Keratinocyte (primary cell): ENCODE measurements at regions not wholly inside any gene's neighbourhood (a gene's known extent, or its start where the extent isn't known, plus 50 kb on each side); places are given as distances from the start of the nearest gene placed in this dataset.

Experiments used
- EZH2 ChIP-seq: IDR thresholded peaks from one replicate; pipeline ENCODE4 v1.6.1; 2012; ENCODE audit warnings: inconsistent platforms, mild to moderate bottlenecking, low read length, moderate library complexity
- TF ChIP-seq, protein P1 (sequence below), 3 experiments: IDR thresholded peaks in 1 of 3; conservative IDR thresholded peaks in 1 of 3; optimal IDR thresholded peaks in 1 of 3; 2 replicates in 2 of 3; 3 replicates in 1 of 3; pipeline versions ENCODE3 to v1.5.1; 2011; ENCODE audit warnings: low read length in 3 of 3, mild to moderate bottlenecking in 3 of 3, moderate library complexity in 2 of 3, control low read depth in 1 of 3, inconsistent platforms in 1 of 3; ENCODE audit not compliant: insufficient read depth in 2 of 3; ENCODE audit errors: extremely low read depth in 1 of 3

DNA sequence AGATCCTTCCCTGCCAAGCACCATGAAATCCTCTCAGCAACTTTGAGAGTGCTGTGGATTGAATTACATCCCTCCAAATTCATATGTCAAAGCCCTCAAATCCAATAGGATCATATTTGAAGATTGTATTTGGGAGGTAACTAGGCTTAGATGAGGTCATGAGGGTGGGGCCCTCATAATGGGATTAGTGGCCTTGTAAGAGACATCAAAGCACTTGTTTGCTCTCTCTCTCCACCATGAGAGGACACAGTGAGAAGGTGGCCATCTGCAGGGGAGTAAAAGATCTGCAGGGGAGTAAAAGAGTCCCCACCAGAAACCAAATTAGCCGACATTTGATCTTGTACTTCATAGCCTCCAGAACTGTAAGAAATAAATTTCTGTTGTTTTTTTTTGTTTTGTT lies 298.2 kb downstream of the SAMD5 start:
- TF ChIP-seq, protein P1, sequence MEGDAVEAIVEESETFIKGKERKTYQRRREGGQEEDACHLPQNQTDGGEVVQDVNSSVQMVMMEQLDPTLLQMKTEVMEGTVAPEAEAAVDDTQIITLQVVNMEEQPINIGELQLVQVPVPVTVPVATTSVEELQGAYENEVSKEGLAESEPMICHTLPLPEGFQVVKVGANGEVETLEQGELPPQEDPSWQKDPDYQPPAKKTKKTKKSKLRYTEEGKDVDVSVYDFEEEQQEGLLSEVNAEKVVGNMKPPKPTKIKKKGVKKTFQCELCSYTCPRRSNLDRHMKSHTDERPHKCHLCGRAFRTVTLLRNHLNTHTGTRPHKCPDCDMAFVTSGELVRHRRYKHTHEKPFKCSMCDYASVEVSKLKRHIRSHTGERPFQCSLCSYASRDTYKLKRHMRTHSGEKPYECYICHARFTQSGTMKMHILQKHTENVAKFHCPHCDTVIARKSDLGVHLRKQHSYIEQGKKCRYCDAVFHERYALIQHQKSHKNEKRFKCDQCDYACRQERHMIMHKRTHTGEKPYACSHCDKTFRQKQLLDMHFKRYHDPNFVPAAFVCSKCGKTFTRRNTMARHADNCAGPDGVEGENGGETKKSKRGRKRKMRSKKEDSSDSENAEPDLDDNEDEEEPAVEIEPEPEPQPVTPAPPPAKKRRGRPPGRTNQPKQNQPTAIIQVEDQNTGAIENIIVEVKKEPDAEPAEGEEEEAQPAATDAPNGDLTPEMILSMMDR (optimal IDR thresholded peaks at IDR 0.05 in 1 of 3, IDR thresholded peaks at IDR 0.05 in 1 of 3, conservative IDR thresholded peaks at IDR 0.05 in 1 of 3; ENCODE audit: extremely low read depth in 1 of 3, insufficient read depth in 2 of 3, low read length in 3 of 3), result no peak
- TF ChIP-seq EZH2, result no peak
